Lower lobe of right lung (tissue), 2 donors: ENCODE measurements at regions not wholly inside any gene's neighbourhood (a gene's known extent, or its start where the extent isn't known, plus 50 kb on each side); places are given as distances from the start of the nearest gene placed in this dataset.
"Not testable (repeated sequence)": the region's sequence is repeated elsewhere in the genome, so short reads cannot be mapped to it uniquely, and the experiment has no call there.

ENCODE experiments used
- ATAC-seq, 2 donors: fragments of 200-7000 bp; cut with Tn5 transposase; one replicate each; pipeline ENCODE4 v1.9.1; 2020 to 2022; ENCODE audit warnings: mild to moderate bottlenecking in 2 of 2, moderate library complexity in 2 of 2
- DNase-seq: peaks from one replicate; pipeline ENCODE4 v3.0.0-alpha.2; 2020
- H3K27ac ChIP-seq: fragments of 200-600 bp; one replicate; pipeline ENCODE4 v1.8.0; 2022
- H3K27me3 ChIP-seq: fragments of 200-600 bp; one replicate; pipeline ENCODE4 v1.8.0; 2022; ENCODE audit warnings: low read depth
- H3K36me3 ChIP-seq: fragments of 200-600 bp; one replicate; pipeline ENCODE4 v1.8.0; 2022; ENCODE audit warnings: mild to moderate bottlenecking
- H3K4me1 ChIP-seq: fragments of 200-600 bp; one replicate; pipeline ENCODE4 v1.8.0; 2022
- H3K4me3 ChIP-seq: fragments of 200-600 bp; one replicate; pipeline ENCODE4 v1.8.0; 2022; ENCODE audit warnings: mild to moderate bottlenecking
- H3K9me3 ChIP-seq: fragments of 200-600 bp; one replicate; pipeline ENCODE4 v1.8.0; 2022
- CTCF ChIP-seq: fragments of 200-600 bp; IDR thresholded peaks from one replicate; pipeline ENCODE4 v1.8.0; 2022; ENCODE audit warnings: antibody characterized with exemption, mild to moderate bottlenecking
- intact Hi-C: fragments of 100-400 bp; cut with DNase I; formaldehyde crosslinking; loops from one replicate; pipeline ENCODE4 v1.11.0; 2022
- donor health status: DM: no; HTN: yes; CAD: no; lungs with severe emphysema.

GRCh38 chr16:29111421-29111820 lies 126.6 kb downstream of the LAT start:
- H3K27ac ChIP-seq, result no peak overlapping the region
- no peaks in the 10 kb centered on the region for H3K27me3 ChIP-seq
- TF ChIP-seq CTCF, result no peak
- intact Hi-C loops, result no loop called here
- H3K36me3 ChIP-seq, result peaks cover 15% of the 10 kb centered on the region
- H3K4me1 ChIP-seq, result peaks cover 14% of the 10 kb centered on the region
- ATAC-seq (no peak), DNase-seq (no peak)
- no peak overlapping the region for H3K4me3 ChIP-seq
- no peaks in the 10 kb centered on the region for H3K9me3 ChIP-seq

GRCh38 chr16:29108625-29109169 lies 123.8 kb downstream of the LAT start:
- H3K36me3 ChIP-seq, intact Hi-C loops, DNase-seq, H3K9me3 ChIP-seq, H3K4me3 ChIP-seq, H3K27ac ChIP-seq, H3K27me3 ChIP-seq, H3K4me1 ChIP-seq: not testable (repeated sequence)
- peak in 1 of 2 donors; percentile 24 for ATAC-seq

GRCh38 chr16:29107299-29107698 lies 122.4 kb downstream of the LAT start:
- peaks cover 12% of the 10 kb centered on the region for H3K36me3 ChIP-seq
- no peak overlapping the region for H3K27ac ChIP-seq
- H3K27me3 ChIP-seq, result no peaks in the 10 kb centered on the region
- H3K9me3 ChIP-seq, result no peaks in the 10 kb centered on the region
- DNase-seq, result no peak
- H3K4me3 ChIP-seq, result no peak overlapping the region
- no peaks in the 10 kb centered on the region for H3K4me1 ChIP-seq
- ATAC-seq, result peak; percentile 54 to 95
- TF ChIP-seq CTCF, result no peak
- intact Hi-C loops, result no loop called here

- H3K4me3 ChIP-seq, H3K4me1 ChIP-seq, ATAC-seq, H3K27ac ChIP-seq, H3K27me3 ChIP-seq, H3K9me3 ChIP-seq, intact Hi-C loops, DNase-seq: not testable (repeated sequence)
- peaks cover 16% of the 10 kb centered on the region for H3K36me3 ChIP-seq
Measured at GRCh38 chr16:29106259-29106908, 121.5 kb downstream of the LAT start.

- H3K36me3 ChIP-seq, result peaks cover 16% of the 10 kb centered on the region
- not testable (repeated sequence) for ATAC-seq, DNase-seq
Measured at GRCh38 chr16:29104600-29104999, 119.7 kb downstream of the LAT start.

GRCh38 chr16:29097965-29098364 lies 113.1 kb downstream of the LAT start:
- H3K27ac ChIP-seq, H3K4me1 ChIP-seq, H3K27me3 ChIP-seq, ATAC-seq, intact Hi-C loops, DNase-seq, H3K4me3 ChIP-seq, H3K9me3 ChIP-seq: not testable (repeated sequence)
- peaks cover 14% of the 10 kb centered on the region for H3K36me3 ChIP-seq

More at GRCh38 chr16:29104600-29104999, 119.7 kb downstream of the LAT start:
- H3K27ac ChIP-seq, H3K27me3 ChIP-seq, H3K4me3 ChIP-seq, H3K4me1 ChIP-seq, H3K9me3 ChIP-seq, intact Hi-C loops: not testable (repeated sequence)

- H3K27me3 ChIP-seq, H3K27ac ChIP-seq, H3K4me1 ChIP-seq, H3K36me3 ChIP-seq, H3K4me3 ChIP-seq, DNase-seq, H3K9me3 ChIP-seq, intact Hi-C loops: not testable (repeated sequence)
- peak; percentile 89 to 91 for ATAC-seq
Measured at GRCh38 chr16:29094729-29095624, 110.1 kb downstream of the LAT start.

GRCh38 chr16:29094325-29094724 lies 109.5 kb downstream of the LAT start:
- peak; percentile 32 to 44 for ATAC-seq

GRCh38 chr16:29089679-29090078 lies 104.8 kb downstream of the LAT start:
- intact Hi-C loops, H3K4me1 ChIP-seq, ATAC-seq, H3K27me3 ChIP-seq, H3K4me3 ChIP-seq, H3K9me3 ChIP-seq, H3K27ac ChIP-seq, DNase-seq: not testable (repeated sequence)
- peaks cover 11% of the 10 kb centered on the region for H3K36me3 ChIP-seq

More at GRCh38 chr16:29094325-29094724, 109.5 kb downstream of the LAT start:
- intact Hi-C loops, H3K36me3 ChIP-seq, H3K27ac ChIP-seq, DNase-seq, H3K9me3 ChIP-seq, H3K27me3 ChIP-seq, H3K4me3 ChIP-seq, H3K4me1 ChIP-seq: not testable (repeated sequence)

- H3K27me3 ChIP-seq, H3K4me1 ChIP-seq, H3K27ac ChIP-seq, H3K4me3 ChIP-seq, intact Hi-C loops, H3K36me3 ChIP-seq, ATAC-seq, DNase-seq, H3K9me3 ChIP-seq: not testable (repeated sequence)
Measured at GRCh38 chr16:29087673-29088072, 102.8 kb downstream of the LAT start.

- H3K27me3 ChIP-seq, H3K9me3 ChIP-seq, H3K4me1 ChIP-seq, H3K36me3 ChIP-seq, H3K27ac ChIP-seq, DNase-seq, intact Hi-C loops: not testable (repeated sequence)
- peak overlapping the region; percentile 46 for H3K4me3 ChIP-seq
- peak; percentile 72 to 85 for ATAC-seq
Measured at GRCh38 chr16:29081829-29082639, 97.2 kb downstream of the LAT start.
